K562 (cell line): ENCODE measurements at regions not wholly inside any gene's neighbourhood (a gene's known extent, or its start where the extent isn't known, plus 50 kb on each side); places are given as distances from the start of the nearest gene placed in this dataset.

Experiments used
- ATAC-seq: fragments of 200-7000 bp; cut with Tn5 transposase; 3 replicates; pipeline ENCODE4 v1.9.1; 2020; ENCODE audit warnings: moderate library complexity
- BruUV-seq: library from RNA; stranded (reverse); fragments of 400-500 nt; replicated peaks from 2 replicates; lab custom pipeline; 2021; lab: Mats Ljungman, UMichigan
- CTCF ChIA-PET: fragments of 300-600 bp; formaldehyde crosslinking; extraction: SDS; loops from one replicate; lab custom pipeline; 2021; ENCODE audit warnings: low intra/inter-chr PET ratio; lab: Yijun Ruan, JAX
- POLR2A ChIA-PET: fragments of 300-600, 350-650 bp; sonication (Branson Sonifier 250); formaldehyde crosslinking; extraction: SDS; loops from one replicate; lab custom pipeline; 2021; ENCODE audit warnings: antibody characterized with exemption, inconsistent platforms; lab: Yijun Ruan, JAX
- DNase-seq, 4 experiments: peaks; one replicate each; pipeline versions ENCODE4 v3.0.0 to v3.0.0-alpha.2; 2011 to 2018; ENCODE audit warnings: low spot score in 3 of 4, mixed read lengths in 3 of 4; ENCODE audit errors: extremely low read depth in 1 of 4
- FAIRE-seq: peaks from 2 replicates; lab custom pipeline; 2011; peaks lifted over from hg19 to GRCh38; lab: Jason Lieb, UNC
- H2AFZ ChIP-seq: 2 replicates; pipeline ENCODE4 v1.6.0; 2011; ENCODE audit warnings: low read depth, low read length, control low read depth, inconsistent platforms
- H3K27ac ChIP-seq: fragments of 200-600 bp; 3 replicates; pipeline ENCODE4 v1.8.0; 2011; ENCODE audit warnings: low read depth, mild to moderate bottlenecking, control low read depth, inconsistent platforms, low read length, moderate library complexity, mixed read lengths; ENCODE audit errors: extremely low read depth
- H3K27me3 ChIP-seq, 2 experiments: fragments of 300-600 bp in 1 of 2; 2 replicates in 1 of 2; 3 replicates in 1 of 2; pipeline versions ENCODE4 v1.6.0 to v1.8.0; 2011; ENCODE audit warnings: inconsistent platforms in 2 of 2, low read length in 2 of 2, mild to moderate bottlenecking in 1 of 2, mixed read lengths in 1 of 2, moderate library complexity in 1 of 2; ENCODE audit not compliant: control insufficient read depth in 2 of 2, insufficient read depth in 2 of 2
- H3K36me3 ChIP-seq: fragments of 300-600 bp; 3 replicates; pipeline ENCODE4 v1.8.0; 2011; ENCODE audit warnings: mild to moderate bottlenecking, low read length, inconsistent platforms; ENCODE audit not compliant: control insufficient read depth, insufficient read depth
- H3K4me1 ChIP-seq, 2 experiments: fragments of 200-600 bp in 1 of 2; replicated peaks in 1 of 2; 2 replicates in 1 of 2; 3 replicates in 1 of 2; pipeline versions ENCODE4 v1.5.1 to v1.8.0; 2011; ENCODE audit warnings: inconsistent platforms in 2 of 2, low read length in 2 of 2, mild to moderate bottlenecking in 1 of 2, mixed read lengths in 1 of 2, moderate library complexity in 1 of 2; ENCODE audit not compliant: control insufficient read depth in 2 of 2, insufficient read depth in 2 of 2
- H3K4me2 ChIP-seq: 2 replicates; pipeline ENCODE4 v1.6.1; 2011; ENCODE audit warnings: low read length, control low read depth, inconsistent platforms, mixed read lengths; ENCODE audit not compliant: insufficient read depth
- H3K4me3 ChIP-seq: fragments of 200-600 bp; sonication (generic), shearing (Covaris generic); 2 replicates; pipeline ENCODE4 v1.5.1; 2016; ENCODE audit warnings: control low read depth, inconsistent platforms
- H3K79me2 ChIP-seq: fragments of 200-600 bp; 3 replicates; pipeline ENCODE4 v1.8.0; 2011; ENCODE audit warnings: low read length, inconsistent platforms; ENCODE audit not compliant: control insufficient read depth, insufficient read depth
- H3K9ac ChIP-seq, 2 experiments: 2 replicates each; pipeline versions ENCODE4 v1.6.0 to v1.6.1; 2011; ENCODE audit warnings: low read depth in 2 of 2, low read length in 2 of 2, control low read depth in 1 of 2, inconsistent platforms in 1 of 2, mild to moderate bottlenecking in 1 of 2, mixed read lengths in 1 of 2; ENCODE audit not compliant: insufficient read depth in 1 of 2
- H3K9me1 ChIP-seq: one replicate; pipeline ENCODE4 v1.6.0; 2011; ENCODE audit warnings: inconsistent platforms, mild to moderate bottlenecking, low read length, moderate library complexity; ENCODE audit not compliant: control insufficient read depth, insufficient read depth
- H3K9me3 ChIP-seq: replicated peaks from 2 replicates; pipeline ENCODE4 v1.5.1; 2011; ENCODE audit warnings: low read depth, low read length, inconsistent platforms; ENCODE audit not compliant: control insufficient read depth, insufficient read depth
- H4K20me1 ChIP-seq: replicated peaks from 2 replicates; pipeline ENCODE4 v1.6.1; 2011; ENCODE audit warnings: low read length, inconsistent platforms, mixed read lengths; ENCODE audit not compliant: control insufficient read depth, insufficient read depth
- E2F4 ChIP-seq: sonication (generic); formaldehyde crosslinking; IDR thresholded peaks from 2 replicates; pipeline ENCODE4 v1.8.0; 2022; ENCODE audit warnings: mild to moderate bottlenecking, low read depth, missing genetic modification reagents
- HSF4 ChIP-seq: fragments of 250-450 bp; sonication (Bioruptor Pico); IDR thresholded peaks from 2 replicates; pipeline ENCODE4 v2.1.2; 2022; ENCODE audit warnings: mild to moderate bottlenecking, moderate library complexity, borderline replicate concordance
- PHF8 ChIP-seq: fragments of 200-600 bp; sonication (generic); IDR thresholded peaks from 2 replicates; pipeline ENCODE4 v1.6.1; 2012; ENCODE audit warnings: mixed run types, mild to moderate bottlenecking, inconsistent platforms, low read length, moderate library complexity, borderline replicate concordance
- RREB1 ChIP-seq: fragments of 250-450 bp; sonication (Bioruptor Pico); IDR thresholded peaks from 2 replicates; pipeline ENCODE4 v1.4.0; 2020
- SPI1 ChIP-seq: IDR thresholded peaks from 2 replicates; pipeline ENCODE4 v1.6.1; 2011; ENCODE audit warnings: low read depth, low read length, control low read depth, borderline replicate concordance
- SUPT5H ChIP-seq: fragments of 450-650 bp; IDR thresholded peaks from 2 replicates; pipeline ENCODE4 v1.6.1; 2016
- THAP12 ChIP-seq: fragments of 250-450 bp; sonication (Bioruptor Pico); IDR thresholded peaks from 2 replicates; pipeline ENCODE4 v1.9.0; 2021; ENCODE audit warnings: mild to moderate bottlenecking, inconsistent platforms
- ZNF124 ChIP-seq: sonication (generic); formaldehyde crosslinking; IDR thresholded peaks from 2 replicates; pipeline ENCODE4 v1.8.1; 2022; ENCODE audit warnings: missing genetic modification reagents
- ZNF143 ChIP-seq: sonication (generic); formaldehyde crosslinking; IDR thresholded peaks from 2 replicates; pipeline ENCODE4 v1.9.0; 2022; ENCODE audit warnings: mild to moderate bottlenecking, missing genetic modification reagents
- ZNF707 ChIP-seq: fragments of 250-450 bp; sonication (Bioruptor Pico); conservative IDR thresholded peaks from 2 replicates; pipeline ENCODE4 v1.8.0; 2022; ENCODE audit warnings: inconsistent platforms, mild to moderate bottlenecking, moderate library complexity
- WGBS: fragments of 100-300 bp; shearing (Covaris generic); methylation state at CpG from one replicate; pipeline ENCODE4 v1.1.6; 2016; ENCODE audit warnings: low coverage, mixed read lengths; ENCODE audit not compliant: insufficient coverage; ENCODE audit errors: missing lambda C conversion rate; 5-methylcytosine and 5-hydroxymethylcytosine counted together
- in situ Hi-C: fragments of 300-500 bp; cut with MboI; formaldehyde crosslinking; loops from 4 replicates; pipeline ENCODE4 v1.15.0; 2018; ENCODE audit warnings: inconsistent platforms, mixed read lengths
- intact Hi-C: fragments of 100-400 bp; cut with micrococcal nuclease; formaldehyde crosslinking; loops from 2 replicates; pipeline ENCODE4 v1.14.2; 2022

- no TSS peak for BruUV-seq
- H3K9ac ChIP-seq, result no peak overlapping the region
- H3K4me3 ChIP-seq, result no peak overlapping the region
- no peak overlapping the region for H3K27ac ChIP-seq
- DNase-seq (no peak), ATAC-seq (no peak), FAIRE-seq (no peak)
- H2AFZ ChIP-seq, result no peak overlapping the region
- in situ Hi-C loops (no loop called here), intact Hi-C loops (no loop called here)
- no peaks in the 10 kb centered on the region for H3K27me3 ChIP-seq
- H3K4me1 ChIP-seq, result no peaks in the 10 kb centered on the region
- CTCF ChIA-PET, result no interaction called here
- H3K79me2 ChIP-seq, result no peaks in the 10 kb centered on the region
- no peak for TF ChIP-seq ZNF707 (CRISPR knock-in tag)
- TF ChIP-seq ZNF124, result no peak
- no peak for TF ChIP-seq THAP12 (CRISPR knock-in tag)
- TF ChIP-seq SUPT5H, result no peak
- no peak for TF ChIP-seq SPI1
- no peak for TF ChIP-seq HSF4
- no peak for TF ChIP-seq ZNF143 (CRISPR knock-in tag)
- TF ChIP-seq RREB1, result no peak
- TF ChIP-seq E2F4 (CRISPR knock-in tag), result no peak
- no peak for TF ChIP-seq PHF8
- H3K9me1 ChIP-seq, result no peaks in the 10 kb centered on the region
- POLR2A ChIA-PET, result no interaction called here
- no peak overlapping the region for H3K4me2 ChIP-seq
- no peaks in the 10 kb centered on the region for H4K20me1 ChIP-seq
- 0% methylated on average over 2 of the region's 2 CpGs for WGBS
- no peaks in the 10 kb centered on the region for H3K9me3 ChIP-seq
- H3K36me3 ChIP-seq, result no peaks in the 10 kb centered on the region
Observed at GRCh38 chrX:96004386-96004785, 680.3 kb upstream of the DIAPH2 start.
